ENCODE measurements at regions not wholly inside any gene's neighbourhood (a gene's known extent, or its start where the extent isn't known, plus 50 kb on each side); places are given as distances from the start of the nearest gene placed in this dataset.

- BruUV-seq (replicated peaks): no TSS peak
- CTCF ChIA-PET: no interaction called here
- H3K4me3 ChIP-seq (ENCODE audit: low read depth, low read length, poor library complexity, severe bottlenecking): no peak overlapping the region
- intact Hi-C loops (cut with micrococcal nuclease; ENCODE audit: unreplicated experiment): no loop called here
- no peaks in the 10 kb centered on the region for H3K36me3 ChIP-seq (ENCODE audit: insufficient read depth, low read length, poor library complexity, severe bottlenecking)
- DNase-seq (ENCODE audit: low spot score): no peak
- POLR2A ChIA-PET (ENCODE audit: low non-redundant PET): no interaction called here
- TF ChIP-seq, protein P1, sequence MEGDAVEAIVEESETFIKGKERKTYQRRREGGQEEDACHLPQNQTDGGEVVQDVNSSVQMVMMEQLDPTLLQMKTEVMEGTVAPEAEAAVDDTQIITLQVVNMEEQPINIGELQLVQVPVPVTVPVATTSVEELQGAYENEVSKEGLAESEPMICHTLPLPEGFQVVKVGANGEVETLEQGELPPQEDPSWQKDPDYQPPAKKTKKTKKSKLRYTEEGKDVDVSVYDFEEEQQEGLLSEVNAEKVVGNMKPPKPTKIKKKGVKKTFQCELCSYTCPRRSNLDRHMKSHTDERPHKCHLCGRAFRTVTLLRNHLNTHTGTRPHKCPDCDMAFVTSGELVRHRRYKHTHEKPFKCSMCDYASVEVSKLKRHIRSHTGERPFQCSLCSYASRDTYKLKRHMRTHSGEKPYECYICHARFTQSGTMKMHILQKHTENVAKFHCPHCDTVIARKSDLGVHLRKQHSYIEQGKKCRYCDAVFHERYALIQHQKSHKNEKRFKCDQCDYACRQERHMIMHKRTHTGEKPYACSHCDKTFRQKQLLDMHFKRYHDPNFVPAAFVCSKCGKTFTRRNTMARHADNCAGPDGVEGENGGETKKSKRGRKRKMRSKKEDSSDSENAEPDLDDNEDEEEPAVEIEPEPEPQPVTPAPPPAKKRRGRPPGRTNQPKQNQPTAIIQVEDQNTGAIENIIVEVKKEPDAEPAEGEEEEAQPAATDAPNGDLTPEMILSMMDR (conservative IDR thresholded peaks at IDR 0.05; ENCODE audit: low read depth, low read length): no peak
- TF ChIP-seq EZH2 (IDR thresholded peaks at IDR 0.05; ENCODE audit: borderline replicate concordance, low read depth, low read length, poor library complexity, severe bottlenecking): no peak
- H3K27me3 ChIP-seq (replicated peaks; ENCODE audit: insufficient read depth, low read depth, low read length, poor library complexity): no peaks in the 10 kb centered on the region
- H3K9me3 ChIP-seq (ENCODE audit: low read depth, low read length, poor library complexity, severe bottlenecking): no peaks in the 10 kb centered on the region
- H3K27ac ChIP-seq (ENCODE audit: low read depth, low read length, poor library complexity, severe bottlenecking): no peak overlapping the region
- H3K4me1 ChIP-seq (ENCODE audit: insufficient read depth, low read length, poor library complexity, severe bottlenecking): peaks cover 4% of the 10 kb centered on the region
Measured at GRCh38 chr6:67412035-67412434, 1223.0 kb upstream of the ADGRB3 start.

- H3K4me1 ChIP-seq (ENCODE audit: insufficient read depth, low read length, poor library complexity, severe bottlenecking): peaks cover 4% of the 10 kb centered on the region
- no peak overlapping the region for H3K27ac ChIP-seq (ENCODE audit: low read depth, low read length, poor library complexity, severe bottlenecking)
- BruUV-seq (replicated peaks): no TSS peak
- intact Hi-C loops (cut with micrococcal nuclease; ENCODE audit: unreplicated experiment): no loop called here
- peaks cover 2% of the 10 kb centered on the region for H3K9me3 ChIP-seq (ENCODE audit: low read depth, low read length, poor library complexity, severe bottlenecking)
- POLR2A ChIA-PET (ENCODE audit: low non-redundant PET): no interaction called here
- no peaks in the 10 kb centered on the region for H3K27me3 ChIP-seq (replicated peaks; ENCODE audit: insufficient read depth, low read depth, low read length, poor library complexity)
- TF ChIP-seq, protein P1 (conservative IDR thresholded peaks at IDR 0.05; ENCODE audit: low read depth, low read length): no peak
- TF ChIP-seq EZH2 (IDR thresholded peaks at IDR 0.05; ENCODE audit: borderline replicate concordance, low read depth, low read length, poor library complexity, severe bottlenecking): no peak
- no peaks in the 10 kb centered on the region for H3K36me3 ChIP-seq (ENCODE audit: insufficient read depth, low read length, poor library complexity, severe bottlenecking)
- no peak overlapping the region for H3K4me3 ChIP-seq (ENCODE audit: low read depth, low read length, poor library complexity, severe bottlenecking)
- no peak for DNase-seq (ENCODE audit: low spot score)
- CTCF ChIA-PET: no interaction called here
Measured at GRCh38 chr6:67411036-67411435, 1224.0 kb upstream of the ADGRB3 start.

DNA sequence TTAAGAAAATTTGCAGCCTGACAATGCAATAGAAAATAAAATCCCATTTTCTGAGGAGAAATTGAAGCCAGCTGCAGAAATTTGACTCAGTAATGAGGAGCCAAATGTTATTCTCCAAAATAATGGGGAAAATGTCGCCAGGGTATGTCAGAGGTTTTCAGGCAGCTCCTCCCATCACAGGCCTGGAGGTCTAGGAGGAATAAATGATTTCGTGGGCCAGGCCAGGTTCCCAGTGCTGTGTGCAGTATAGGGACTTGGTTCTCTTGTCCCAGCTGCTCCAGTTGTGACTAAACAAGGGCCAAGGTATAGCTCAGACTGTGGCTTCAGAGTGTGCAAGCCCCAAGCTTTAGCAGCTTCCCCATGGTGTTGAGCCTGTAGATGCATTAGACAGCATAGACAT lies 1240.8 kb upstream of the ADGRB3 start:
- ChIA-PET POLR2A (ENCODE audit: low non-redundant PET) (no interaction called here), CTCF (no interaction called here)
- Histone ChIP-seq H3K9me3 (ENCODE audit: low read depth, low read length, poor library complexity, severe bottlenecking) (peaks cover 4% of the 10 kb centered on the region), H3K4me3 (ENCODE audit: low read depth, low read length, poor library complexity, severe bottlenecking) (no peak overlapping the region), H3K36me3 (ENCODE audit: insufficient read depth, low read length, poor library complexity, severe bottlenecking) (no peaks in the 10 kb centered on the region), H3K4me1 (ENCODE audit: insufficient read depth, low read length, poor library complexity, severe bottlenecking) (no peaks in the 10 kb centered on the region), H3K27ac (ENCODE audit: low read depth, low read length, poor library complexity, severe bottlenecking) (no peak overlapping the region), H3K27me3 (replicated peaks; ENCODE audit: insufficient read depth, low read depth, low read length, poor library complexity) (no peaks in the 10 kb centered on the region)
- no peak for DNase-seq (ENCODE audit: low spot score)
- no TSS peak for BruUV-seq (replicated peaks)
- intact Hi-C loops (cut with micrococcal nuclease; ENCODE audit: unreplicated experiment): no loop called here
- TF ChIP-seq, protein P1 (conservative IDR thresholded peaks at IDR 0.05; ENCODE audit: low read depth, low read length): no peak
- no peak for TF ChIP-seq EZH2 (IDR thresholded peaks at IDR 0.05; ENCODE audit: borderline replicate concordance, low read depth, low read length, poor library complexity, severe bottlenecking)

All from A673 (cell line).